PC-3 (cell line): ENCODE measurements at regions not wholly inside any gene's neighbourhood (a gene's known extent, or its start where the extent isn't known, plus 50 kb on each side); places are given as distances from the start of the nearest gene placed in this dataset.

Experiments used
- EZH2 ChIP-seq: fragments of 300-600 bp; sonication (generic); IDR thresholded peaks from one replicate; pipeline ENCODE4 v1.6.1; 2017; ENCODE audit warnings: antibody characterized with exemption, mild to moderate bottlenecking, low read length; ENCODE audit not compliant: unreplicated experiment
- TF ChIP-seq, protein P1 (sequence below): fragments of 300-600 bp; sonication (generic); conservative IDR thresholded peaks from 2 replicates; pipeline ENCODE4 v1.5.1; 2017; ENCODE audit warnings: antibody characterized with exemption, low read depth, mild to moderate bottlenecking, low read length

DNA sequence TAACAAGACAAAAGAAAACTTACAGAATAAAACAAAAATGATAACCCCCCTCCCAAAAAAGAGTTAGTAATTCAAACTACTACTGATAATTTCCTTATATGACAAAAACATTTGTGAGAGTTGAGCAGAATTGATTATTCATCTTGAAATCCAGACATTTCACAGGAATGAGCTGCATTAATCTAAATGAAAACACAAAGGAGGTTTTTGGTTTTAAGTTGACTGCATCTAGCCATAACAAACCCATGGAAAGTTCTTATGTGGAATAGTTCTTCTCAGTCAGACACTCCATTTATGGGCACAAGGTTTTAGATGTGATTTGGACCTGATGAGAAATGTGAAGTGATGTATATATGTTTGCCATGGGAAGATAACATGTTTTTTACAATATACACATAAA lies 95.4 kb downstream of the VCX2 start:
- TF ChIP-seq, protein P1, sequence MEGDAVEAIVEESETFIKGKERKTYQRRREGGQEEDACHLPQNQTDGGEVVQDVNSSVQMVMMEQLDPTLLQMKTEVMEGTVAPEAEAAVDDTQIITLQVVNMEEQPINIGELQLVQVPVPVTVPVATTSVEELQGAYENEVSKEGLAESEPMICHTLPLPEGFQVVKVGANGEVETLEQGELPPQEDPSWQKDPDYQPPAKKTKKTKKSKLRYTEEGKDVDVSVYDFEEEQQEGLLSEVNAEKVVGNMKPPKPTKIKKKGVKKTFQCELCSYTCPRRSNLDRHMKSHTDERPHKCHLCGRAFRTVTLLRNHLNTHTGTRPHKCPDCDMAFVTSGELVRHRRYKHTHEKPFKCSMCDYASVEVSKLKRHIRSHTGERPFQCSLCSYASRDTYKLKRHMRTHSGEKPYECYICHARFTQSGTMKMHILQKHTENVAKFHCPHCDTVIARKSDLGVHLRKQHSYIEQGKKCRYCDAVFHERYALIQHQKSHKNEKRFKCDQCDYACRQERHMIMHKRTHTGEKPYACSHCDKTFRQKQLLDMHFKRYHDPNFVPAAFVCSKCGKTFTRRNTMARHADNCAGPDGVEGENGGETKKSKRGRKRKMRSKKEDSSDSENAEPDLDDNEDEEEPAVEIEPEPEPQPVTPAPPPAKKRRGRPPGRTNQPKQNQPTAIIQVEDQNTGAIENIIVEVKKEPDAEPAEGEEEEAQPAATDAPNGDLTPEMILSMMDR, result no peak
- no peak for TF ChIP-seq EZH2
